PC-9 (cell line): ENCODE measurements at regions not wholly inside any gene's neighbourhood (a gene's known extent, or its start where the extent isn't known, plus 50 kb on each side); places are given as distances from the start of the nearest gene placed in this dataset.

Experiments used
- BruUV-seq: library from RNA; stranded (reverse); fragments of 400-500 nt; replicated peaks from 2 replicates; lab custom pipeline; 2021; lab: Mats Ljungman, UMichigan
- CTCF ChIA-PET: fragments of 300-600 bp; sonication (Branson Sonifier 250); formaldehyde crosslinking; loops from one replicate; lab custom pipeline; 2022; ENCODE audit warnings: antibody characterized with exemption; lab: Charles Lee
- POLR2A ChIA-PET: fragments of 300-600 bp; sonication (Branson Sonifier 250); formaldehyde crosslinking; loops from one replicate; lab custom pipeline; 2022; ENCODE audit warnings: antibody characterized with exemption; ENCODE audit not compliant: unreplicated experiment; lab: Charles Lee
- DNase-seq, 2 experiments: peaks; one replicate each; pipeline versions ENCODE4 v3.0.0 to v3.0.0-alpha.2; 2015 to 2022; ENCODE audit warnings: mixed read lengths in 1 of 2
- H2AFZ ChIP-seq: fragments of 200-600 bp; sonication (generic); 2 replicates; pipeline ENCODE4 v1.8.1; 2017; ENCODE audit warnings: antibody characterized with exemption
- H3F3A ChIP-seq: fragments of 200-600 bp; sonication (generic); 2 replicates; pipeline ENCODE4 v1.8.1; 2017; ENCODE audit warnings: antibody characterized with exemption, mild to moderate bottlenecking, low read depth; ENCODE audit not compliant: insufficient read depth
- H3K27ac ChIP-seq: fragments of 200-600 bp; sonication (generic); 2 replicates; pipeline ENCODE4 v1.6.1; 2016; ENCODE audit warnings: mixed run types
- H3K27me3 ChIP-seq: fragments of 200-600 bp; sonication (generic); 2 replicates; pipeline ENCODE4 v1.6.1; 2016; ENCODE audit warnings: low read depth, mixed run types; ENCODE audit not compliant: insufficient read depth
- H3K36me3 ChIP-seq: fragments of 200-600 bp; sonication (generic); 2 replicates; pipeline ENCODE4 v1.6.1; 2016; ENCODE audit warnings: low read depth, mixed run types
- H3K4me1 ChIP-seq: fragments of 200-600 bp; sonication (generic); replicated peaks from 2 replicates; pipeline ENCODE4 v1.6.1; 2016; ENCODE audit warnings: mixed run types; ENCODE audit not compliant: insufficient read depth
- H3K4me2 ChIP-seq: fragments of 200-600 bp; sonication (generic); 2 replicates; pipeline ENCODE4 v1.6.1; 2017; ENCODE audit warnings: mixed run types
- H3K4me3 ChIP-seq: fragments of 200-600 bp; sonication (generic); 2 replicates; pipeline ENCODE4 v1.6.1; 2016; ENCODE audit warnings: mixed run types
- H3K79me2 ChIP-seq: fragments of 200-600 bp; sonication (generic); 2 replicates; pipeline ENCODE4 v1.6.1; 2017; ENCODE audit warnings: low read depth, mixed run types
- H3K9me2 ChIP-seq: fragments of 200-600 bp; sonication (generic); 2 replicates; pipeline ENCODE4 v1.8.1; 2017; ENCODE audit warnings: mild to moderate bottlenecking; ENCODE audit not compliant: insufficient read depth
- H3K9me3 ChIP-seq: fragments of 200-600 bp; sonication (generic); 2 replicates; pipeline ENCODE4 v1.8.1; 2016; ENCODE audit warnings: low read depth; ENCODE audit not compliant: insufficient read depth
- H4K20me1 ChIP-seq: fragments of 200-600 bp; sonication (generic); 2 replicates; pipeline ENCODE4 v1.8.1; 2017; ENCODE audit not compliant: insufficient read depth
- EZH2 ChIP-seq: fragments of 200-600 bp; sonication (generic); IDR thresholded peaks from 2 replicates; pipeline ENCODE4 v1.8.0; 2017; ENCODE audit warnings: antibody characterized with exemption, low read depth
- intact Hi-C: fragments of 100-400 bp; cut with micrococcal nuclease; formaldehyde crosslinking; loops from one replicate; pipeline ENCODE4 v1.10.0; 2022; ENCODE audit not compliant: unreplicated experiment
- TF ChIP-seq, protein P1 (sequence below): fragments of 200-600 bp; sonication (generic); conservative IDR thresholded peaks from 2 replicates; pipeline ENCODE4 v1.6.1; 2017; ENCODE audit warnings: mixed run types, antibody characterized with exemption, mild to moderate bottlenecking, moderate library complexity

DNA sequence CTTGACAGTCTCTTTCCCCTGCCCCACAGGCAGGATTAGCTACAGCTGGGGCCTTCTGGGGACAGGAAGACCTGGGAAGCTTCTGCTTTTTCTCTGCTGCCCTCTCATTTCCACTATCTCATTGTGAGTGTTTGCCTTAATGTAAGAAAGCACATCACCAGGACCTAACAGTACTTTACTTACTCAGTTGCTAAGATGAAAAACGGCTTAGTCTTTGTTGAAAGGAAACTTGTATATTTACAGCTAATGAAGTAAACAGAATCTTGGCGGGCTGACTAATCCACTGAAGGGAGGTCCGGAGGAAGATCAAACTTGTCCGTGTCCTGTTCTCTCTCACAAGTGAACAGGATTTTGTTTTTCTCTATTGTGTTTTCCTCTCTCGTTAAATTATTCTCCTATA, 128.6 kb downstream of the SOD2 start:
- H3K9me3 ChIP-seq = no peaks in the 10 kb centered on the region
- peaks cover 10% of the 10 kb centered on the region; the same call in 1 of the 2 replicates for H3K27me3 ChIP-seq
- no peak for TF ChIP-seq EZH2
- TF ChIP-seq, protein P1, sequence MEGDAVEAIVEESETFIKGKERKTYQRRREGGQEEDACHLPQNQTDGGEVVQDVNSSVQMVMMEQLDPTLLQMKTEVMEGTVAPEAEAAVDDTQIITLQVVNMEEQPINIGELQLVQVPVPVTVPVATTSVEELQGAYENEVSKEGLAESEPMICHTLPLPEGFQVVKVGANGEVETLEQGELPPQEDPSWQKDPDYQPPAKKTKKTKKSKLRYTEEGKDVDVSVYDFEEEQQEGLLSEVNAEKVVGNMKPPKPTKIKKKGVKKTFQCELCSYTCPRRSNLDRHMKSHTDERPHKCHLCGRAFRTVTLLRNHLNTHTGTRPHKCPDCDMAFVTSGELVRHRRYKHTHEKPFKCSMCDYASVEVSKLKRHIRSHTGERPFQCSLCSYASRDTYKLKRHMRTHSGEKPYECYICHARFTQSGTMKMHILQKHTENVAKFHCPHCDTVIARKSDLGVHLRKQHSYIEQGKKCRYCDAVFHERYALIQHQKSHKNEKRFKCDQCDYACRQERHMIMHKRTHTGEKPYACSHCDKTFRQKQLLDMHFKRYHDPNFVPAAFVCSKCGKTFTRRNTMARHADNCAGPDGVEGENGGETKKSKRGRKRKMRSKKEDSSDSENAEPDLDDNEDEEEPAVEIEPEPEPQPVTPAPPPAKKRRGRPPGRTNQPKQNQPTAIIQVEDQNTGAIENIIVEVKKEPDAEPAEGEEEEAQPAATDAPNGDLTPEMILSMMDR = no peak
- H2AFZ ChIP-seq = no peak overlapping the region
- H3K27ac ChIP-seq = no peak overlapping the region
- no peak overlapping the region for H3K4me2 ChIP-seq
- H3K4me1 ChIP-seq = no peaks in the 10 kb centered on the region
- DNase-seq = no peak
- H3K4me3 ChIP-seq = no peak overlapping the region
- H3K79me2 ChIP-seq = no peaks in the 10 kb centered on the region
- intact Hi-C loops = no loop called here
- no peaks in the 10 kb centered on the region for H4K20me1 ChIP-seq
- CTCF ChIA-PET = no interaction called here
- BruUV-seq = no TSS peak
- H3K9me2 ChIP-seq = no peaks in the 10 kb centered on the region
- POLR2A ChIA-PET = no interaction called here
- no peaks in the 10 kb centered on the region for H3K36me3 ChIP-seq
- no peaks in the 10 kb centered on the region for H3F3A ChIP-seq

DNA sequence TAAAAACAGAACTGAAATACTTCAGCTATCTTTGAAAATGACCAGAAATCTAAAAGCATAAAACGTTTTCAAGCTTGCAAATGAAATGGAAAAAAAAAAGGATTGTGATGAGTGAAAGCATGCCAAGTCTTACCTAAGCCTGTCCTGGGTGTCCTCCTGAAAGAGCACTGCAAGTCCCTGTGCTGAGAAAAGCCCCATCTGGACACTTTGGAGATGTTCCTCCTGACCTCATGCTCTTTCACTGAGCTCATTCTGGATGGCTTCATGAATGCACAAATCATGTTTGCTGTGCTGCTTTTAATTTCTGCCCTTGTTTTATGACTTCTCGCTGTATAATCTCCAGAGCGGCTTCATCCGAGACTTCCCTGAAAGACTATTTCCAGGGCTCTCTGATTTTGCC, 136.0 kb downstream of the SOD2 start:
- no peaks in the 10 kb centered on the region for H3K9me3 ChIP-seq
- intact Hi-C loops = no loop called here
- CTCF ChIA-PET = no interaction called here
- H3K4me2 ChIP-seq = no peak overlapping the region
- H2AFZ ChIP-seq = no peak overlapping the region
- H3K27me3 ChIP-seq = peaks cover 31% of the 10 kb centered on the region
- TF ChIP-seq, protein P1 = no peak
- TF ChIP-seq EZH2 = no peak
- H4K20me1 ChIP-seq = no peaks in the 10 kb centered on the region
- H3K4me3 ChIP-seq = no peak overlapping the region
- no peaks in the 10 kb centered on the region for H3K4me1 ChIP-seq
- no peaks in the 10 kb centered on the region for H3F3A ChIP-seq
- no peaks in the 10 kb centered on the region for H3K9me2 ChIP-seq
- no peak overlapping the region for H3K27ac ChIP-seq
- no TSS peak for BruUV-seq
- POLR2A ChIA-PET = no interaction called here
- no peaks in the 10 kb centered on the region for H3K36me3 ChIP-seq
- no peaks in the 10 kb centered on the region for H3K79me2 ChIP-seq
- DNase-seq = no peak

DNA sequence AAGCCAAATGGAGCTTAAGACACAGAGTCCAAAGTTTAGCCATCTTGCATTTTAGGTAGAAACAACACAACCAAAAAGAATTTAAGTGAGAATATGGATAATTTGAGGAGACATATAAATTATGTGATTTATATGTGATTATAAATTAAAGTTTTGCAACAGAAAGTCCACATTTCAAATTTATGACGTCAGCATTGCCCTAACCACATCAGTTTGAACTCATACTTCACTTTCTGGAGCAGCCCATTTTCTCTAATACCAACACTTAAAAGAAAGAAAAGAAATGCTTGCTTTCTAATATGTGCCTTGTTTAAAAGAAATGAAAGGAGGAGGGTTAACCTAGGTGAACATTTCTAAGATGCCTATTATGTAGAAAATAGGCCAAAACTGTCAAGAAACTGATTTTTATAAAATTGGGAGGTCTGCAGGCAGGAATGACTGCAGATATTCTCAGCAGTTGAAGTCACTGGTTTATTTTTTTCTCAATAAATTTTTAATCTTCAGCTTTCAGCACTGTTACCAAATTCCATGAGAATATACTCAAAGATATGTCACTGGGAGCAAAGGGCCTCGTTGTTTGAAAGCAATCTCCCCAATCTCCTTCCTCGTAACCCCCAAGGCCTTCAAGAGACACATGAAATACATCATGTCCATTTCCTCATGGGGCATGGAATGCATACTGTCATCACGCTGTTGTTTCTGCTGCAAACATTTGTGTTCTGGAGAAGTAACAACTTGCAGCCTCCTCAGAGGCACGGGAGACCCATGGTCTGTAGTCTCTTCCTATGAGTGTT, 137.8 kb downstream of the SOD2 start:
- Histone ChIP-seq H3F3A (no peaks in the 10 kb centered on the region), H3K4me1 (no peaks in the 10 kb centered on the region), H2AFZ (no peak overlapping the region), H4K20me1 (no peaks in the 10 kb centered on the region), H3K9me2 (no peaks in the 10 kb centered on the region), H3K9me3 (no peaks in the 10 kb centered on the region), H3K4me3 (no peak overlapping the region), H3K27me3 (peaks cover 24% of the 10 kb centered on the region), H3K4me2 (no peak overlapping the region), H3K79me2 (no peaks in the 10 kb centered on the region), H3K36me3 (no peaks in the 10 kb centered on the region), H3K27ac (no peak overlapping the region)
- ChIA-PET POLR2A (no interaction called here), CTCF (no interaction called here)
- no TSS peak for BruUV-seq
- no peak for DNase-seq
- no peak for TF ChIP-seq EZH2
- TF ChIP-seq, protein P1 = no peak
- intact Hi-C loops = no loop called here
